ENCODE measurements at regions not wholly inside any gene's neighbourhood (a gene's known extent, or its start where the extent isn't known, plus 50 kb on each side); places are given as distances from the start of the nearest gene placed in this dataset.
A peak's percentile ranks its signal among the peaks of the same experiment; 100 is the strongest.

DNA sequence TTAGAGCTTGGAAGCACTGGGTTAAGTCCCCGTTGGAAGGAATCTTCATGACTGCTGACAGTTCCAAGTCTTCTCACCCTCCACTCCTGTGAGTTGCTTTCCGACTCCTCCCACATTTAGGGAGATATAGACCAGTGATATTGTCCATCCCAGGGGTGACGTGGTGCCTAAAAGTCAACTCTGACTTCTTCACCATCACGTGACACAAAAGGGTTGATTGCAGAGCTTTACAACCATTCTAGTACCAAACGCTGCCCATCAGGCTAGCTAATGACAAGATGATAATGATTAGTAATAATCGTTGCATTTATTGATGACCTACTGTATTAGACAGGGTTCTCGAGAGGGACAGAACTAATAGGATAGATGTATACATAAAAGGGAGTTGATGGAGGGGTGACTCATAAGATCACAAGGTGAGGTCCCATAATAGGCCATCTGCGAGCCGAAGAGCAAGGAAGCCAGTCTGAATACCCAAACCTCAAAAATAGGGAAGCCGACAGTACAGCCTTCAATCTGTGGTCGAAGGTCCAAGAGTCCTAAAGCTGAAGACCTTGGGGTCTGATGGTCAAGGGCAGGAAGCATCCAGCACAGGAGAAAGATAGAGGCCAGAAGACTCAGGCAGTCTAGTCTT lies 85.3 kb upstream of the CARD11 start:
- Histone ChIP-seq H3K4me1 (ENCODE audit: control insufficient read depth in 2 of 2, insufficient read depth in 1 of 2, low read depth in 1 of 2, low read length in 2 of 2) (no peaks in the 10 kb centered on the region), H3K4me3 (ENCODE audit: low read length in 2 of 2) (no peak overlapping the region), H3K36me3 (replicated peaks in 1 of 2; ENCODE audit: control insufficient read depth in 2 of 2, insufficient read depth in 2 of 2, low read length in 2 of 2) (no peaks in the 10 kb centered on the region), H4K8ac (ENCODE audit: low read depth, low read length) (no peak overlapping the region), H2AK5ac (ENCODE audit: low read depth, low read length) (no peak overlapping the region), H2BK12ac (ENCODE audit: low read length) (no peak overlapping the region), H3K4me2 (ENCODE audit: insufficient read depth, low read length, poor library complexity, severe bottlenecking) (no peak overlapping the region), H2BK5ac (ENCODE audit: low read length) (no peak overlapping the region), H3K79me1 (ENCODE audit: low read depth, low read length) (no peaks in the 10 kb centered on the region), H3K9ac (ENCODE audit: low read depth, low read length, poor library complexity) (no peak overlapping the region), H3K23ac (ENCODE audit: low read depth, low read length, poor library complexity) (no peak overlapping the region), H3K4ac (ENCODE audit: low read length) (no peak overlapping the region), H4K91ac (ENCODE audit: low read depth, low read length, poor library complexity) (no peak overlapping the region), H3K27ac (replicated peaks; ENCODE audit: low read length) (no peak overlapping the region), H3K18ac (ENCODE audit: low read length) (no peak overlapping the region), H3K9me3 (replicated peaks in 1 of 2; ENCODE audit: control insufficient read depth in 2 of 2, insufficient read depth in 1 of 2, low read depth in 1 of 2, low read length in 2 of 2) (no peaks in the 10 kb centered on the region), H2BK120ac (ENCODE audit: low read depth, low read length) (no peak overlapping the region), H3K14ac (ENCODE audit: low read length) (no peak overlapping the region), H2BK15ac (ENCODE audit: low read length) (no peak overlapping the region), H3K27me3 (ENCODE audit: control insufficient read depth in 3 of 3, insufficient read depth in 3 of 3, low read depth in 1 of 3, low read length in 3 of 3) (no peaks in the 10 kb centered on the region), H2AFZ (ENCODE audit: low read length) (no peak overlapping the region)
- DNase-seq (ENCODE audit: low spot score) = no peak
- WGBS, 2 donors (ENCODE audit: extremely low coverage in 2 of 2, insufficient read length in 2 of 2, insufficient replicate concordance in 1 of 2) = no CpG with 5 or more reads among the region's 11 CpGs

DNA sequence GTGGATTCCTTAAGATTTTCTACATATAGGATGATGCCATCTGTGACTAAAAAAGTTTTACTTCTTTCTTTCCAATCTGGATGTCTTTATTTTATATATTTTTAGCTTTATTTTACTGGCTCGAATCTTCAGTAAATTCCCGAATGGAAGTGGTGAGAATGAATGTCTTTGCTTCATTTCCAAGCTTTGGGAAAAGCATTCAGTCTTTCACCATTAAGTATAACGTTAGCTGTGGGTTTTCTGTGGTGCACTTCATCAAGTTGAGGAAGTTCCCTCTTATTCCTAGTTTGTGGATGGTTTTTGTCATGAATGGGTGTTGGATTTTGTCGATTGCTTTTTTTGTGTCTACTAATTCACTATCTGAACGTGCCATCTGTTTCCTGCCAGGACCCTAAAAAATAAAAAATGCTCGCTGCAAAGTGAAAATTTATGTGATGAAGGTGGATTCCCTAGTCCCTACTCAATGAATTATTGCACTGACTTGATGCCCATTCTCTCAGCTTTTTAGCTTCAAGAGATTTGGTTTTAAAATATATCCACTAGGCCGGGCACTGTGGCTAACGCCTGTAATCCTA lies 90.2 kb upstream of the CARD11 start:
- H2BK12ac ChIP-seq (ENCODE audit: low read length) = no peak overlapping the region
- H3K27me3 ChIP-seq (ENCODE audit: control insufficient read depth in 3 of 3, insufficient read depth in 3 of 3, low read depth in 1 of 3, low read length in 3 of 3) = no peaks in the 10 kb centered on the region
- H4K91ac ChIP-seq (ENCODE audit: low read depth, low read length, poor library complexity) = no peak overlapping the region
- H4K8ac ChIP-seq (ENCODE audit: low read depth, low read length) = no peak overlapping the region
- H3K79me1 ChIP-seq (ENCODE audit: low read depth, low read length) = no peaks in the 10 kb centered on the region
- H2AK5ac ChIP-seq (ENCODE audit: low read depth, low read length) = no peak overlapping the region
- no peak overlapping the region for H3K4me2 ChIP-seq (ENCODE audit: insufficient read depth, low read length, poor library complexity, severe bottlenecking)
- no peaks in the 10 kb centered on the region for H3K36me3 ChIP-seq (replicated peaks in 1 of 2; ENCODE audit: control insufficient read depth in 2 of 2, insufficient read depth in 2 of 2, low read length in 2 of 2)
- peaks cover 0 to 4% of the 10 kb centered on the region in 2 donors for H3K4me1 ChIP-seq (ENCODE audit: control insufficient read depth in 2 of 2, insufficient read depth in 1 of 2, low read depth in 1 of 2, low read length in 2 of 2)
- H3K27ac ChIP-seq (replicated peaks; ENCODE audit: low read length) = no peak overlapping the region
- no peak for DNase-seq (ENCODE audit: low spot score)
- H3K4me3 ChIP-seq (ENCODE audit: low read length in 2 of 2) = no peak overlapping the region
- H2BK15ac ChIP-seq (ENCODE audit: low read length) = no peak overlapping the region
- no peak overlapping the region for H2BK120ac ChIP-seq (ENCODE audit: low read depth, low read length)
- no peak overlapping the region for H2AFZ ChIP-seq (ENCODE audit: low read length)
- H3K9me3 ChIP-seq (replicated peaks in 1 of 2; ENCODE audit: control insufficient read depth in 2 of 2, insufficient read depth in 1 of 2, low read depth in 1 of 2, low read length in 2 of 2) = peaks cover 0 to 2% of the 10 kb centered on the region in 2 donors
- H2BK5ac ChIP-seq (ENCODE audit: low read length) = no peak overlapping the region
- no peak overlapping the region for H3K4ac ChIP-seq (ENCODE audit: low read length)
- no peak overlapping the region for H3K14ac ChIP-seq (ENCODE audit: low read length)
- H3K18ac ChIP-seq (ENCODE audit: low read length) = no peak overlapping the region
- H3K23ac ChIP-seq (ENCODE audit: low read depth, low read length, poor library complexity) = no peak overlapping the region
- no CpG with 5 or more reads among the region's 8 CpGs for WGBS, 2 donors (ENCODE audit: extremely low coverage in 2 of 2, insufficient read length in 2 of 2, insufficient replicate concordance in 1 of 2)
- H3K9ac ChIP-seq (ENCODE audit: low read depth, low read length, poor library complexity) = no peak overlapping the region

DNA sequence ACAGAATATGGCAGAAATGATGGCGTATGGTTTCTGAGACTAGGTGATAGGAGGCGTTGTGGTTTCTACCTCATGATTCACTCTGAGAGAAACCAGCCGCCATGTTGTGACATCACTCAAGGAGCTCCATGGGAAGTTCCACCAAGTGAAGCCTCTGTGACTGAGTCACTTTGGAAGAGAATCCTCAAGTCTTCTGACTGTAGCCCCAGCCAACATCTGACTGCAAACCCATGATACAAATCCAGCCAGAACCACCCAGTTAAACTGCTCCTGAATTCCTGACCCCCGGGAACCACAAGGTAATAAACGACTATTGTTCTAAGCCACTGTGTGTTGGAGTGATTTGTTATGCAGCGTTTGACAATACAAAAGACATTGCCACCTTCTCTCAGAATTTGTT lies 91.1 kb upstream of the CARD11 start:
- Histone ChIP-seq H3K14ac (ENCODE audit: low read length) (no peak overlapping the region), H3K27me3 (ENCODE audit: control insufficient read depth in 3 of 3, insufficient read depth in 3 of 3, low read depth in 1 of 3, low read length in 3 of 3) (no peaks in the 10 kb centered on the region), H4K8ac (ENCODE audit: low read depth, low read length) (no peak overlapping the region), H3K9me3 (replicated peaks in 1 of 2; ENCODE audit: control insufficient read depth in 2 of 2, insufficient read depth in 1 of 2, low read depth in 1 of 2, low read length in 2 of 2) (peaks cover 0 to 2% of the 10 kb centered on the region in 2 donors), H4K91ac (ENCODE audit: low read depth, low read length, poor library complexity) (no peak overlapping the region), H2AFZ (ENCODE audit: low read length) (no peak overlapping the region), H2BK5ac (ENCODE audit: low read length) (no peak overlapping the region), H2BK15ac (ENCODE audit: low read length) (no peak overlapping the region), H2AK5ac (ENCODE audit: low read depth, low read length) (no peak overlapping the region), H2BK12ac (ENCODE audit: low read length) (no peak overlapping the region), H2BK120ac (ENCODE audit: low read depth, low read length) (no peak overlapping the region), H3K9ac (ENCODE audit: low read depth, low read length, poor library complexity) (no peak overlapping the region), H3K4ac (ENCODE audit: low read length) (no peak overlapping the region), H3K18ac (ENCODE audit: low read length) (no peak overlapping the region), H3K79me1 (ENCODE audit: low read depth, low read length) (no peaks in the 10 kb centered on the region), H3K27ac (replicated peaks; ENCODE audit: low read length) (no peak overlapping the region), H3K4me3 (ENCODE audit: low read length in 2 of 2) (no peak overlapping the region), H3K36me3 (replicated peaks in 1 of 2; ENCODE audit: control insufficient read depth in 2 of 2, insufficient read depth in 2 of 2, low read length in 2 of 2) (no peaks in the 10 kb centered on the region), H3K23ac (ENCODE audit: low read depth, low read length, poor library complexity) (no peak overlapping the region), H3K4me2 (ENCODE audit: insufficient read depth, low read length, poor library complexity, severe bottlenecking) (no peak overlapping the region), H3K4me1 (ENCODE audit: control insufficient read depth in 2 of 2, insufficient read depth in 1 of 2, low read depth in 1 of 2, low read length in 2 of 2) (peaks cover 0 to 4% of the 10 kb centered on the region in 2 donors)
- no peak for DNase-seq (ENCODE audit: low spot score)
- no CpG with 5 or more reads among the region's 6 CpGs for WGBS, 2 donors (ENCODE audit: extremely low coverage in 2 of 2, insufficient read length in 2 of 2, insufficient replicate concordance in 1 of 2)

- Histone ChIP-seq H3K9me3 (replicated peaks in 1 of 2; ENCODE audit: control insufficient read depth in 2 of 2, insufficient read depth in 1 of 2, low read depth in 1 of 2, low read length in 2 of 2) (peaks cover 0 to 2% of the 10 kb centered on the region in 2 donors), H3K4me1 (ENCODE audit: control insufficient read depth in 2 of 2, insufficient read depth in 1 of 2, low read depth in 1 of 2, low read length in 2 of 2) (peaks cover 0 to 4% of the 10 kb centered on the region in 2 donors), H2BK15ac (ENCODE audit: low read length) (no peak overlapping the region), H3K14ac (ENCODE audit: low read length) (no peak overlapping the region), H2AK5ac (ENCODE audit: low read depth, low read length) (no peak overlapping the region), H3K79me1 (ENCODE audit: low read depth, low read length) (no peaks in the 10 kb centered on the region), H3K18ac (ENCODE audit: low read length) (no peak overlapping the region), H3K36me3 (replicated peaks in 1 of 2; ENCODE audit: control insufficient read depth in 2 of 2, insufficient read depth in 2 of 2, low read length in 2 of 2) (no peaks in the 10 kb centered on the region), H2BK120ac (ENCODE audit: low read depth, low read length) (no peak overlapping the region), H4K8ac (ENCODE audit: low read depth, low read length) (no peak overlapping the region), H3K4me3 (ENCODE audit: low read length in 2 of 2) (no peak overlapping the region), H3K4me2 (ENCODE audit: insufficient read depth, low read length, poor library complexity, severe bottlenecking) (no peak overlapping the region), H3K9ac (ENCODE audit: low read depth, low read length, poor library complexity) (no peak overlapping the region), H3K4ac (ENCODE audit: low read length) (no peak overlapping the region), H3K27ac (replicated peaks; ENCODE audit: low read length) (no peak overlapping the region), H2BK12ac (ENCODE audit: low read length) (no peak overlapping the region), H3K27me3 (ENCODE audit: control insufficient read depth in 3 of 3, insufficient read depth in 3 of 3, low read depth in 1 of 3, low read length in 3 of 3) (no peaks in the 10 kb centered on the region), H3K23ac (ENCODE audit: low read depth, low read length, poor library complexity) (no peak overlapping the region), H2BK5ac (ENCODE audit: low read length) (no peak overlapping the region), H4K91ac (ENCODE audit: low read depth, low read length, poor library complexity) (no peak overlapping the region), H2AFZ (ENCODE audit: low read length) (peak overlapping the region; percentile 27)
- no peak for DNase-seq (ENCODE audit: low spot score)
- WGBS, 2 donors (ENCODE audit: extremely low coverage in 2 of 2, insufficient read length in 2 of 2, insufficient replicate concordance in 1 of 2) = no CpG with 5 or more reads among the region's 6 CpGs
Observed at GRCh38 chr7:3135626-3136025, 92.0 kb upstream of the CARD11 start.
